H1 (cell line): ENCODE measurements at regions not wholly inside any gene's neighbourhood (a gene's known extent, or its start where the extent isn't known, plus 50 kb on each side); places are given as distances from the start of the nearest gene placed in this dataset.

Experiments used
- BACH1 ChIP-seq: IDR thresholded peaks from 2 replicates; pipeline ENCODE4 v1.6.1; 2012; ENCODE audit warnings: low read length, improper control_type of control experiment
- CEBPB ChIP-seq: IDR thresholded peaks from 2 replicates; pipeline ENCODE4 v1.6.1; 2012; ENCODE audit warnings: low read depth, low read length
- CTCF ChIP-seq, 3 experiments: IDR thresholded peaks; 1 replicate in 2 of 3; 2 replicates in 1 of 3; pipeline versions ENCODE4 v1.5.1 to v1.6.1; 2011; ENCODE audit warnings: low read length in 3 of 3, mild to moderate bottlenecking in 3 of 3, inconsistent platforms in 2 of 3, low read depth in 1 of 3, moderate library complexity in 1 of 3; ENCODE audit not compliant: insufficient read depth in 1 of 3; ENCODE audit errors: control extremely low read depth in 1 of 3
- EP300 ChIP-seq, 2 experiments: IDR thresholded peaks; 1 replicate in 1 of 2; 2 replicates in 1 of 2; pipeline ENCODE4 v1.6.1; 2011 to 2012; ENCODE audit warnings: low read depth in 2 of 2, low read length in 2 of 2, mild to moderate bottlenecking in 2 of 2, borderline replicate concordance in 1 of 2, inconsistent platforms in 1 of 2, moderate library complexity in 1 of 2
- EZH2 ChIP-seq: fragments of 200-600 bp; sonication (generic); IDR thresholded peaks from 2 replicates; pipeline ENCODE4 v1.7.1; 2012; ENCODE audit warnings: low read depth, mild to moderate bottlenecking, moderate library complexity, low read length, inconsistent platforms; ENCODE audit not compliant: severe bottlenecking
- GABPA ChIP-seq: IDR thresholded peaks from 2 replicates; pipeline ENCODE4 v1.6.1; 2011; ENCODE audit warnings: mild to moderate bottlenecking, low read length, moderate library complexity, borderline replicate concordance; ENCODE audit not compliant: insufficient read depth
- JUN ChIP-seq: IDR thresholded peaks from 2 replicates; pipeline ENCODE4 v1.6.1; 2011; ENCODE audit warnings: low read depth, mild to moderate bottlenecking, improper control_type of control experiment, low read length
- MAFK ChIP-seq: IDR thresholded peaks from 2 replicates; pipeline ENCODE4 v1.6.1; 2012; ENCODE audit warnings: low read depth, mild to moderate bottlenecking, improper control_type of control experiment, low read length
- TCF12 ChIP-seq: IDR thresholded peaks from 2 replicates; pipeline ENCODE4 v1.6.1; 2011; ENCODE audit warnings: low read depth, mild to moderate bottlenecking, low read length
- TF ChIP-seq, protein P1 (sequence below): IDR thresholded peaks from 2 replicates; pipeline ENCODE4 v1.6.1; 2012; ENCODE audit warnings: low read length, inconsistent platforms

GRCh38 chr14:43535231-43535838, 971.7 kb downstream of the FSCB start:
- TF ChIP-seq, protein P1, sequence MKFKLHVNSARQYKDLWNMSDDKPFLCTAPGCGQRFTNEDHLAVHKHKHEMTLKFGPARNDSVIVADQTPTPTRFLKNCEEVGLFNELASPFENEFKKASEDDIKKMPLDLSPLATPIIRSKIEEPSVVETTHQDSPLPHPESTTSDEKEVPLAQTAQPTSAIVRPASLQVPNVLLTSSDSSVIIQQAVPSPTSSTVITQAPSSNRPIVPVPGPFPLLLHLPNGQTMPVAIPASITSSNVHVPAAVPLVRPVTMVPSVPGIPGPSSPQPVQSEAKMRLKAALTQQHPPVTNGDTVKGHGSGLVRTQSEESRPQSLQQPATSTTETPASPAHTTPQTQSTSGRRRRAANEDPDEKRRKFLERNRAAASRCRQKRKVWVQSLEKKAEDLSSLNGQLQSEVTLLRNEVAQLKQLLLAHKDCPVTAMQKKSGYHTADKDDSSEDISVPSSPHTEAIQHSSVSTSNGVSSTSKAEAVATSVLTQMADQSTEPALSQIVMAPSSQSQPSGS: no peak
- TF ChIP-seq MAFK (no peak), EZH2 (no peak), BACH1 (no peak), TCF12 (no peak), CTCF (IDR thresholded peaks at IDR 0.05; ENCODE audit: control extremely low read depth in 1 of 3, insufficient read depth in 1 of 3, low read depth in 1 of 3, low read length in 3 of 3) (no peak), JUN (no peak), CEBPB (no peak), GABPA (no peak), EP300 (IDR thresholded peaks at IDR 0.05; ENCODE audit: borderline replicate concordance in 1 of 2, low read depth in 2 of 2, low read length in 2 of 2) (no peak)
